GM12801 (cell line): ENCODE measurements at regions not wholly inside any gene's neighbourhood (a gene's known extent, or its start where the extent isn't known, plus 50 kb on each side); places are given as distances from the start of the nearest gene placed in this dataset.
A peak's percentile ranks its signal among the peaks of the same experiment; 100 is the strongest.

ENCODE experiments used
- TF ChIP-seq, protein P1 (sequence below): IDR thresholded peaks from one replicate; pipeline ENCODE4 v1.5.1; 2011; ENCODE audit warnings: control low read depth; ENCODE audit not compliant: insufficient read length; ENCODE audit errors: extremely low read depth

- TF ChIP-seq, protein P1, sequence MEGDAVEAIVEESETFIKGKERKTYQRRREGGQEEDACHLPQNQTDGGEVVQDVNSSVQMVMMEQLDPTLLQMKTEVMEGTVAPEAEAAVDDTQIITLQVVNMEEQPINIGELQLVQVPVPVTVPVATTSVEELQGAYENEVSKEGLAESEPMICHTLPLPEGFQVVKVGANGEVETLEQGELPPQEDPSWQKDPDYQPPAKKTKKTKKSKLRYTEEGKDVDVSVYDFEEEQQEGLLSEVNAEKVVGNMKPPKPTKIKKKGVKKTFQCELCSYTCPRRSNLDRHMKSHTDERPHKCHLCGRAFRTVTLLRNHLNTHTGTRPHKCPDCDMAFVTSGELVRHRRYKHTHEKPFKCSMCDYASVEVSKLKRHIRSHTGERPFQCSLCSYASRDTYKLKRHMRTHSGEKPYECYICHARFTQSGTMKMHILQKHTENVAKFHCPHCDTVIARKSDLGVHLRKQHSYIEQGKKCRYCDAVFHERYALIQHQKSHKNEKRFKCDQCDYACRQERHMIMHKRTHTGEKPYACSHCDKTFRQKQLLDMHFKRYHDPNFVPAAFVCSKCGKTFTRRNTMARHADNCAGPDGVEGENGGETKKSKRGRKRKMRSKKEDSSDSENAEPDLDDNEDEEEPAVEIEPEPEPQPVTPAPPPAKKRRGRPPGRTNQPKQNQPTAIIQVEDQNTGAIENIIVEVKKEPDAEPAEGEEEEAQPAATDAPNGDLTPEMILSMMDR: no peak
Measured at GRCh38 chr1:204736836-204737235, 51.3 kb upstream of the LRRN2 start.

- TF ChIP-seq, protein P1: no peak
Measured at GRCh38 chr1:204738506-204738905, 53.0 kb upstream of the LRRN2 start.

GRCh38 chr1:204740354-204740753 is 54.8 kb upstream of the LRRN2 start:
- TF ChIP-seq, protein P1: no peak

DNA sequence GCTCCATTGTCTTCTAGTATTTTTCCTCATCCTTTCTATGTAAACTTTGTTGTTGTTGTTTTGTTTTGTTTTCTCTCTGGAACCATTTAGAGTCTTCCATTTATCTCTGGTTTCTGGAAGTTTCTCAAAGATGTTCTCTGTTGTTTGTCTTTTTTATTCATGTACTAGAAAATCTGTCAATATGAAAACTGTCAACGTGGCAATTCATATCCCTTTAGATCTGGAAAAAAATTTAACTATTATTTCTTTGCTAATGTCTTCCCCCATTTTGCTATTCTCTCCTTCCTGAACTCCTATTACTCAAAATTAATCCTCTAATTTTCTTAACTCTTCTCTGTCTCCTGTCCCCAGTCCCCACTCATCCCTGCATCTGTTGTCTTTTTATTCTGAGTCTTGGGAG is 55.9 kb upstream of the LRRN2 start:
- TF ChIP-seq, protein P1: no peak

DNA sequence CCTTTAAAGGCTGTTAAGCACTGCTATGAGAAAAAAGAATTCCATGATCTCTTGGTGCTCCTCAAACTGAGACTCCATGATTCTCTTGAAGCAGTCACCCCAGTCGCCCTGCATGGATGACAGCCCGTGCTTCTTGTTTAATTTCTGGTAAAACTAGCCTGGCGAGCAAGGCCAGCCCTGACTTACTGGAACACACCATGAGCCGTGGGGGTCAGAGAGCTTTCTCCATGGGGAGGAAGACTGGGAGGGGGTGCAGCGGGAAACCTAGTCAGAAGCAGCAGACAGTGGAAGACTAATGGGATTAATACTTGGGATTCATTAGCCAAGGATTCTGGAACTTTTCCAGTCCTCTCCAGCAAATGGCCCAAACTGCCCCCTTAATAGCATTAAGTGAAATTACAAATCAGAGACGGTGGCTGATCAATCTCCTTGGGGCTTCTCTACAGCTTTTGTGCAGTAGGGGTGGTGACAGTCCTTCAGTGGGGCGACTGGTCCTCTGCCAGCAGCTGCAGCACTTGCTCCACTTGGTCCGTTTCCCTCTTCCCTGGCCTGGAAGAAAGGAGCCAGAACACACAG is 57.2 kb upstream of the LRRN2 start:
- TF ChIP-seq, protein P1: no peak

- TF ChIP-seq, protein P1: no peak
Measured at GRCh38 chr1:204744107-204744779, 58.7 kb upstream of the LRRN2 start.

GRCh38 chr1:204746838-204747442 is 61.4 kb upstream of the LRRN2 start:
- TF ChIP-seq, protein P1: peak; percentile 62
